Neural progenitor cell (in vitro differentiated cells): ENCODE measurements at regions not wholly inside any gene's neighbourhood (a gene's known extent, or its start where the extent isn't known, plus 50 kb on each side); places are given as distances from the start of the nearest gene placed in this dataset.

Experiments used
- DNase-seq: peaks from one replicate; pipeline ENCODE4 v3.0.0-alpha.2; 2016; ENCODE audit warnings: low spot score
- H2AFZ ChIP-seq: fragments of 200-600 bp; sonication (generic); replicated peaks from 2 replicates; pipeline ENCODE4 v1.6.1; 2016; ENCODE audit warnings: antibody characterized with exemption
- H3F3A ChIP-seq: fragments of 200-600 bp; sonication (generic); 2 replicates; pipeline ENCODE4 v1.6.1; 2016; ENCODE audit warnings: antibody characterized with exemption, low read depth
- H3K27ac ChIP-seq: fragments of 200-600 bp; sonication (generic); 2 replicates; pipeline ENCODE4 v1.5.1; 2016; ENCODE audit warnings: mild to moderate bottlenecking
- H3K27me3 ChIP-seq: fragments of 200-600 bp; sonication (generic); 2 replicates; pipeline ENCODE4 v1.6.1; 2016; ENCODE audit warnings: mild to moderate bottlenecking, moderate library complexity
- H3K36me3 ChIP-seq: fragments of 200-600 bp; sonication (generic); 2 replicates; pipeline ENCODE4 v1.5.1; 2016
- H3K4me1 ChIP-seq: fragments of 200-600 bp; sonication (generic); 2 replicates; pipeline ENCODE4 v1.6.1; 2016; ENCODE audit warnings: mixed run types
- H3K4me2 ChIP-seq: fragments of 200-600 bp; sonication (generic); 2 replicates; pipeline ENCODE4 v1.6.1; 2016
- H3K4me3 ChIP-seq: fragments of 200-600 bp; sonication (generic); 2 replicates; pipeline ENCODE4 v1.5.1; 2016
- H3K79me2 ChIP-seq: fragments of 200-600 bp; sonication (generic); 2 replicates; pipeline ENCODE4 v1.6.1; 2016; ENCODE audit warnings: low read depth
- H3K9ac ChIP-seq: fragments of 200-600 bp; sonication (generic); 2 replicates; pipeline ENCODE4 v1.6.1; 2016
- H3K9me3 ChIP-seq: fragments of 200-600 bp; sonication (generic); 2 replicates; pipeline ENCODE4 v1.5.1; 2016; ENCODE audit warnings: low read depth
- H4K20me1 ChIP-seq: fragments of 200-600 bp; sonication (generic); 2 replicates; pipeline ENCODE4 v1.6.1; 2016; ENCODE audit warnings: low read depth
- H3K27ac Mint-ChIP-seq: 3 replicates; pipeline ENCODE4 v1.8.0; 2021; ENCODE audit warnings: mixed read lengths
- H3K27me3 Mint-ChIP-seq: 2 replicates; pipeline ENCODE4 v1.8.0; 2022; ENCODE audit warnings: low read depth, mild to moderate bottlenecking, inconsistent platforms, moderate library complexity, mixed read lengths; ENCODE audit not compliant: insufficient read depth
- H3K36me3 Mint-ChIP-seq: 3 replicates; pipeline ENCODE4 v1.8.0; 2021; ENCODE audit warnings: mixed read lengths
- H3K4me1 Mint-ChIP-seq: 3 replicates; pipeline ENCODE4 v1.8.0; 2021; ENCODE audit warnings: mixed read lengths
- H3K4me3 Mint-ChIP-seq: 3 replicates; pipeline ENCODE4 v1.8.0; 2021; ENCODE audit warnings: mild to moderate bottlenecking, moderate library complexity, mixed read lengths
- H3K9me3 Mint-ChIP-seq: 3 replicates; pipeline ENCODE4 v1.8.0; 2020; ENCODE audit warnings: mixed read lengths
- CTCF ChIP-seq: fragments of 200-600 bp; sonication (generic); IDR thresholded peaks from 2 replicates; pipeline ENCODE4 v1.5.1; 2017; ENCODE audit warnings: antibody characterized with exemption, mild to moderate bottlenecking
- EZH2 ChIP-seq: fragments of 200-600 bp; sonication (generic); IDR thresholded peaks from 2 replicates; pipeline ENCODE4 v1.6.1; 2017; ENCODE audit warnings: antibody characterized with exemption, mild to moderate bottlenecking, moderate library complexity
- EZH2phosphoT487 ChIP-seq: fragments of 200-600 bp; sonication (generic); IDR thresholded peaks from 2 replicates; pipeline ENCODE4 v1.6.1; 2017; ENCODE audit warnings: antibody characterized with exemption

DNA sequence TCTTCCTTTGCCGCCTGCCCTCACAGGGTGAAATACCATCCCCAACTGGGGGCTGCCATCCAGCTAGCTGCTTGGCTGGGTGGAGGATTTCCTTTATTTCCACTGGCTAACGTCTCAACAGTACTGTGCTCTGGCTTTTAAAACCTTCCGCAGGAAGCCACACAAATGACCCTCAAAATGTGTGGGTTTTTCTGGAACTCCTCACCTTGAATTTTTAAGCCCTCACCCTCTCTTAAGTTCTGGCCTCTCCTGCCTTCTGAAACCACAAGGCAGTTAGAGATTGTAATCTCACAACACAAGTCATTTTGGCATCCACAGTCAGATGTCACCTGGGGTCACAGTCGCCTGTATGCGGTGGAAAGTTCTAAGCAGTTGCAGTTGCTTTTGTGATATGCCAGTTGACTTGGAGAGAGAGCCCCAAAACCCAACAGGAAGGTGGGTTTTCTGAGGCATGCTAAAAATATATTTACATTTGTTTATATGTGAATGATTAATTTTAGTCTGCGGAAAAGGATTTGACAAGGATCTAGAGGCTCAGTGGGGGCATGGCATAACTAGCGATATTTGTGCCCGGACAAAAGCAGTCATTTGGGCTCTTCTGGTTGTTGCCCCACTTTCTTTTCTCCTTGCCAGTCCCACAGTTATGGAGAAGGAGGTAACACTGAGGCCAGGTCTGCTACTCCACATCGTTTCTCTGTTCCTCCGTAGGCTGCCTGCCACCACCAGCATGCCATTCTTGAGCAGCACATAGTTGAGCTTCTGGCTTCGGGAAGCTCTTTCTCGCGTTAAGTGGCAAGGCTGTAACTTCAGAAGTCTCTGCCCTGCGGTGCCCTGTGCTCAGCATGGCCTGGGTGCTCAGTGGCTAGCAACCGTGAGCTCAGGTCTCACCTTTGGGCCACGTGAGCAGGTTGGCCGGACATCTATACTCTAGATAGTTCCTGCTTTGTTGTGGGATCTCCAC lies 335.3 kb downstream of the CD83 start:
- Mint-ChIP-seq H3K27ac (no peak overlapping the region), H3K4me1 (peaks cover 18% of the 10 kb centered on the region), H3K27me3 (peaks cover 4% of the 10 kb centered on the region), H3K4me3 (no peak overlapping the region), H3K9me3 (peaks cover 12% of the 10 kb centered on the region), H3K36me3 (peaks cover under 1% of the 10 kb centered on the region)
- no peaks in the 10 kb centered on the region for H3K79me2 ChIP-seq
- H3K27me3 ChIP-seq, result no peaks in the 10 kb centered on the region
- no peak overlapping the region for H3K9ac ChIP-seq
- H2AFZ ChIP-seq, result no peak overlapping the region
- H3K4me2 ChIP-seq, result no peak overlapping the region
- no peak for DNase-seq
- H3K4me1 ChIP-seq, result peaks cover 14% of the 10 kb centered on the region
- H3K4me3 ChIP-seq, result no peak overlapping the region
- no peak overlapping the region for H3K27ac ChIP-seq
- H4K20me1 ChIP-seq, result no peaks in the 10 kb centered on the region
- TF ChIP-seq EZH2, result no peak
- no peak for TF ChIP-seq EZH2phosphoT487
- no peak for TF ChIP-seq CTCF
- H3K9me3 ChIP-seq, result no peaks in the 10 kb centered on the region
- peaks cover 12% of the 10 kb centered on the region for H3F3A ChIP-seq
- no peaks in the 10 kb centered on the region for H3K36me3 ChIP-seq

DNA sequence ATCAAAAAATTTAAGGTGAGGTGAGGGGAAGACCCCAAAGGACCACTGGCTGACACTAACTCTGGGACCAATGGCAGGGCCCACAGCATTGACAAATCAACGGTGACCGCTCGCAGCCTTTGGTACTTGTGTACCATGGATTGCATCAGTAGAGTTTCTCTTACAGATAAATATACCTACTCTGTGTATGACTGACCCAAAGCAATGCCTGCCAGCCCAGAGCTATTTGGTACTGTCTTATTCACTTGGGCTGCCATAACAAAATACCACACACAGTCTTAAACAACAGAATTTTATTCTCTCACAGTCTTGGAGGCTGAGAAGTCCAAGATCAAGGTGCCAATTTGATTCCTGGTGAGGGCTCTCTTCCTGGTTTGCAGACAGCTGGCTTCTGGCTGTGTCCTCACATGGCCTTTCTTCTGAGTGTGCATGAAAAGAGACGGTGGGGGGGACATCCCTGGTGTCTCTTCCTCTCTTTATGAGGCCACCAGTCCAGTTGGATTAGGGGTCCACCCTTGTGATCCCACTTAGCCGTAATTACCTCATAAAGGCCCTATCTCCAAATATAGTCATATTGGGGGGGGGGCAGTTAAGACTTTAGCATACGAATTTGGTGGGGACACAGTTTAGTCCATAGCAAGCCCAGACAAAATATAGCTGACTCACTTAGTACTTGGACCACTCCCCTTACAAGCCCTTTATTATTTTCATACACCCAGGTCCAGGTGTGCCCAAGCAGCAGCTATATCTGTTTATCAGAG lies 336.3 kb downstream of the CD83 start:
- Histone ChIP-seq H3K27ac (no peak overlapping the region), H3K4me3 (no peak overlapping the region), H3K4me2 (no peak overlapping the region), H3K9ac (no peak overlapping the region), H4K20me1 (no peaks in the 10 kb centered on the region), H3K79me2 (no peaks in the 10 kb centered on the region), H3K27me3 (no peaks in the 10 kb centered on the region), H3F3A (peaks cover 12% of the 10 kb centered on the region), H3K9me3 (no peaks in the 10 kb centered on the region), H3K4me1 (peaks cover 14% of the 10 kb centered on the region), H2AFZ (no peak overlapping the region), H3K36me3 (no peaks in the 10 kb centered on the region)
- Mint-ChIP-seq H3K27me3 (peaks cover 4% of the 10 kb centered on the region), H3K4me3 (no peak overlapping the region), H3K9me3 (peaks cover 3% of the 10 kb centered on the region), H3K27ac (no peak overlapping the region), H3K4me1 (peaks cover 18% of the 10 kb centered on the region), H3K36me3 (no peaks in the 10 kb centered on the region)
- no peak for TF ChIP-seq EZH2phosphoT487
- no peak for TF ChIP-seq CTCF
- no peak for TF ChIP-seq EZH2
- DNase-seq, result no peak

DNA sequence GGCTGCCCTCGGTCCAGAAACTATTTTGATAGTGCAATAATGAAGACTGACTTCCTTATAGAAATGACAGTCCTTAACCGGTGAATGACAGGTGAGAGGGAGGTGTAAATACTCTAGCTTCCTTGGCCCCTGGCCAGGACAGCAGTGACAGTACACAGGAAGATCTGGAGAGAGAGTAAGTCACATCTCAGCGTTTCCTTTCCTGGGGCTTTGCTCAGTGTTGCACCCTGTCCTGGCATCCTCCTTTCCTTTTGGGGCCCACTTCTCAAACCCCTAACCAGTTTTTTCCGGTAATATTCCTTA lies 336.9 kb downstream of the CD83 start:
- H3K27ac ChIP-seq, result no peak overlapping the region
- DNase-seq, result no peak
- H3K36me3 ChIP-seq, result no peaks in the 10 kb centered on the region
- H2AFZ ChIP-seq, result no peak overlapping the region
- no peak overlapping the region for H3K27ac Mint-ChIP-seq
- no peaks in the 10 kb centered on the region for H3K27me3 ChIP-seq
- H3K4me3 ChIP-seq, result no peak overlapping the region
- H3K9ac ChIP-seq, result no peak overlapping the region
- H3K79me2 ChIP-seq, result no peaks in the 10 kb centered on the region
- peaks cover 10% of the 10 kb centered on the region for H3F3A ChIP-seq
- H4K20me1 ChIP-seq, result no peaks in the 10 kb centered on the region
- no peaks in the 10 kb centered on the region for H3K9me3 ChIP-seq
- no peak overlapping the region for H3K4me3 Mint-ChIP-seq
- no peaks in the 10 kb centered on the region for H3K36me3 Mint-ChIP-seq
- TF ChIP-seq CTCF (no peak), EZH2phosphoT487 (no peak), EZH2 (no peak)
- H3K9me3 Mint-ChIP-seq, result peaks cover 3% of the 10 kb centered on the region
- H3K4me1 ChIP-seq, result peaks cover 11% of the 10 kb centered on the region
- H3K4me2 ChIP-seq, result no peak overlapping the region
- peaks cover 15% of the 10 kb centered on the region for H3K4me1 Mint-ChIP-seq
- H3K27me3 Mint-ChIP-seq, result peaks cover 4% of the 10 kb centered on the region
